ENCODE measurements at regions not wholly inside any gene's neighbourhood (a gene's known extent, or its start where the extent isn't known, plus 50 kb on each side); places are given as distances from the start of the nearest gene placed in this dataset.

DNA sequence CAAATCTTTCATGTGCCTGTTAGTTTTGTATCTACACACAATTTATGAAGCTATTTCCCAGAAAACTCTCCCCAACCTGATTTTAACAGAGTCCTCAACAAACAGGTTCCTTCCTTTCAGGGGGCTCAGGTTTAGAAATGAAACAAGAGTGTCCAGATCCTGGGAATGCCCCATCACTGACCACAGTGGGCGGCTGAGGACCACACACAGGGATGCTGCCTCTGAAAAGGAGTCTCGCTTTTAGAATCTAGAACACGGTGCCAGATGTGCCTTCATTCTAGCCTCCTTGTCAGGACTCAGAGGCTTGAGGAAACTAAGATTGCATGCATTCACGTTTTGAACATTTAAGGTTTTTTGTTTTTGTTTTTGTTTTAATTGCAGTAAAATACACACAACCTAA, 115.0 kb downstream of the FOXB1 start:
- no peak for TF ChIP-seq POU2F2 (IDR thresholded peaks at IDR 0.05; ENCODE audit: borderline replicate concordance, low read depth, low read length)
- TF ChIP-seq CTCF (IDR thresholded peaks at IDR 0.05 in 2 of 3, conservative IDR thresholded peaks at IDR 0.05 in 1 of 3; ENCODE audit: control insufficient read depth in 2 of 3, extremely low read depth in 1 of 3, insufficient read depth in 1 of 3, low read depth in 3 of 3, low read length in 3 of 3): no peak
- no peak for TF ChIP-seq YBX1 (IDR thresholded peaks at IDR 0.05)
- TF ChIP-seq NFYA (IDR thresholded peaks at IDR 0.05; ENCODE audit: borderline replicate concordance, low read depth, low read length): no peak
- TF ChIP-seq, protein P1, sequence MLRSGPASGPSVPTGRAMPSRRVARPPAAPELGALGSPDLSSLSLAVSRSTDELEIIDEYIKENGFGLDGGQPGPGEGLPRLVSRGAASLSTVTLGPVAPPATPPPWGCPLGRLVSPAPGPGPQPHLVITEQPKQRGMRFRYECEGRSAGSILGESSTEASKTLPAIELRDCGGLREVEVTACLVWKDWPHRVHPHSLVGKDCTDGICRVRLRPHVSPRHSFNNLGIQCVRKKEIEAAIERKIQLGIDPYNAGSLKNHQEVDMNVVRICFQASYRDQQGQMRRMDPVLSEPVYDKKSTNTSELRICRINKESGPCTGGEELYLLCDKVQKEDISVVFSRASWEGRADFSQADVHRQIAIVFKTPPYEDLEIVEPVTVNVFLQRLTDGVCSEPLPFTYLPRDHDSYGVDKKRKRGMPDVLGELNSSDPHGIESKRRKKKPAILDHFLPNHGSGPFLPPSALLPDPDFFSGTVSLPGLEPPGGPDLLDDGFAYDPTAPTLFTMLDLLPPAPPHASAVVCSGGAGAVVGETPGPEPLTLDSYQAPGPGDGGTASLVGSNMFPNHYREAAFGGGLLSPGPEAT (IDR thresholded peaks at IDR 0.05; ENCODE audit: low read depth): no peak
- no peak for TF ChIP-seq CHD2 (IDR thresholded peaks at IDR 0.05; ENCODE audit: borderline replicate concordance, low read depth, low read length)
- no peak for TF ChIP-seq SIX5 (IDR thresholded peaks at IDR 0.05; ENCODE audit: low read depth, low read length, severe bottlenecking)

Measured in GM12878 (cell line).